ENCODE measurements at regions not wholly inside any gene's neighbourhood (a gene's known extent, or its start where the extent isn't known, plus 50 kb on each side); places are given as distances from the start of the nearest gene placed in this dataset.

DNA sequence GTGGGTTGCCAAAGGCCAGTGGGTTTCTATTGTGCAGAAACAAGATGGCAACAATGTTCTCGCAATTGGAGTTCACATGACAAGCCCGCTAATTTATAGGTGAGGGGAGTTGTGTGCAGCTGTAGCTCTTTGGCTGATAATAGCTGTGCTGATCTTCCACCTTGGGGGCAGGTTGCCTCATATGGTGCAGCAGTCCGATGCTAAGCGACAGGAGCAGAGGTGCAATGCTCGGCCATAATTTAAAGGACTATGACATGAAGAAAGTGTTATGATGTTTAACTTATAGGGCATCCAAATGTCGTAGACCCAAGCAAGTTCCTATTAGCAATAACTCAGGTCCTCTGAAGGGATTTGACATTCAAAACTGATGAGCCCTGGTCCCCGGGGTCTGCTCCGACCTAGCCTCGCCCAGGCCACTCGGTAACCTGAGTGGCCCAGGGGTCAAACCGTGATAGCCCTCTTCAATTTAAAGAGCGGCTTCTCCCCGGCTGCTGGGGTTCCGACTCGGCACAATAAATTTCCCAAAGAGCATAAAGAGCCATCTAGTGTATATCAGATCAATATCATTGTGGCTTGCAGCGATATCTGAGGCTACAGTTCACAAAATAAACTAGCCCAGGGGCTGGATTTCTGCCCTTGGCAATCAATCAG, 724.0 kb downstream of the IRX1 start:
- no peak for DNase-seq (ENCODE audit: low spot score)

DNA sequence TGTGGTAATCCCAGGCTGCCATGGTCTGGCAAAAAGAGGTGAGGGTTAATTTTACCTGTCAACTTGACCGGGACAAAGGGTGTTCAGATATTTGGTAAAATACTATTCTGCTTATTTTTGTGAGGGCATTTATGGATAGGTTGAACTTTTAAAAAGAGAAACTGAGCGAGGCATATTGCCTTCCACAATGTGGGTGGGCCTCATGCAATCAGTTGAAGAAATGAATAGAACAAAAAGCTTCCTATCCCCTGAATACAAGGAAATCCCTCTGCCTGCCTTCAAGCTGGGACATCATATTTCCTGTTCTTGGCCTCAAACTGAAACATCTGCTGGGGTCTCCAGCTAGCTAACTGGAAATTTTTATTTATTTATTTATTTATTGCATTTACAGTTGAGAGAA, 734.7 kb downstream of the IRX1 start:
- DNase-seq (ENCODE audit: low spot score), result no peak

GRCh38 chr5:4335078-4335477, 739.4 kb downstream of the IRX1 start:
- DNase-seq (ENCODE audit: low spot score), result no peak

DNA sequence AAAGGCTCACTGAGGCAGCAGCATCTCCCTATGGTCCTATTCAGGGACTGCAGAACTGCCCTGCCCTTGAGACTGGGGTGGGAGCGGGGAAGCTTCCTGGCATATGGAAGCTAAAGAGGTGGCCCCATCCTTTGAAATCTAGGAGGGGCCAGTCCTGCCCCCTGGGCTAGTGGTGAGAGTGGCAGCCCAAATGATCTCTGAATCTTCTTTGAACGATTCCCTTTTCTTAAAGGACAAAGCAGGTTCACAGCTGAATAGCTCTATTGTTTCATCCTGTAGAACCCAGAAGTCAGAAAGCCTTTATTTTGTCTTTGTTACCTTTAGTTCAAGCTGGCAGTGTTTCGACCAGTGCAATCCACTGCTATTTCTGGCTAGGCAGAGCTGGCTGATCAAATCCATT, 741.9 kb downstream of the IRX1 start:
- no peak for DNase-seq (ENCODE audit: low spot score)

DNA sequence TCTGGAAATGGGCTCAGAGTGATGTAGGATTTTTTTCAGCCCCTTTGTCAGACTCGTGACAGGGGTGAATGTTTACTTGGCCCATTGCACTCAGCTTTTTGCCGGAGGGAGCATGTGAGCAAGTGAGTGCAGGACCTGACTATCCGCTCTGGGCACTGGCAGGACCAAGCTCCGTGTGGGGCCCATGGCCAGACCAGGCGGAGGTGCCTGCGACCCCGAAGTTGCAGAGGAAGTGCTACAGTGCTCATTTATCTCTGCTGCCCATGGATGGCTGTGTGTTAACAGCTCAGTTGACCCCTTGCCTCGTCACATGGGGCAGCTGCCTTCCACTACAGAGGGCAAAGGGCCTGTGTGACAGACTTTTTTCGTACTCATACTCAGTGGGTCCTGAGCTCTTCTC, 744.3 kb downstream of the IRX1 start:
- DNase-seq (ENCODE audit: low spot score), result no peak

DNA sequence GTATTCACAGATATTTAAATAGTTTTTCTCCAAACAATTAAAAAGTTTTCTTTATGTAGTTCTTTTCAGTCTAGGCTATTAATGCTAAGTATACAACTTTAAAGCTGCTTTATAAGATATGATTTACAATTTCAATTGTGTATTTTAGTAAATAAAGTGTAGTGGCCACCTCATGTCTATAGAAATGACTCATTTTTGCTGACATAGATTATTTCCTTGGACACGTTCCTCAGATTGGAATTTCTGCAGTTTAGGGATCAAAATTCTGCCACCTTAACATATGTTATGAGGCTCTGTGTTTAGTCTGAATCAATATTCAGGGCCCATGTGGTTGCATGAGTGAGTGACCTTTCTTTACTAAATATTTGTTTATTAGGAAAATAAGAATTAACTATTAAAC, 750.2 kb downstream of the IRX1 start:
- no peak for DNase-seq (ENCODE audit: low spot score)

- DNase-seq (ENCODE audit: low spot score), result no peak
Measured at GRCh38 chr5:4348423-4348822, 752.8 kb downstream of the IRX1 start.

DNA sequence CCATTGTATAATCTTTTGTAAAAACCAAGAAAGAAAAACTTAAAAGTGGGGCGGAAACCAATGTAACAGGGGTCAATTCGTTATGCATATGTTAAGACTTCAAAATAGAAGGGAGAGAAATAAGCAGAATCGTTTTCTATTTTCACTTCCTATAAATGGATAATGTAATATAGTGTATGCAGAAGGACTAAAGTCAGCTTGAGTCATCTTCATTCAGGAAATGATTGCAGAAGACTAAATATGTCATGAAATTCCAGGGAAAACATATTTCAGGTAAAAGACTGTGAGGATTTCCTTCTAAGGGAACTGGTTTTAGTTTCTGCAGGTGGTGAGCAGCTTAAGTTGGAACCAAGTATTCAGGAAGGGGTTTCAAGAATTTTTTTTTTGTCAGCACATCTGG, 753.3 kb downstream of the IRX1 start:
- no peak for DNase-seq (ENCODE audit: low spot score)

DNA sequence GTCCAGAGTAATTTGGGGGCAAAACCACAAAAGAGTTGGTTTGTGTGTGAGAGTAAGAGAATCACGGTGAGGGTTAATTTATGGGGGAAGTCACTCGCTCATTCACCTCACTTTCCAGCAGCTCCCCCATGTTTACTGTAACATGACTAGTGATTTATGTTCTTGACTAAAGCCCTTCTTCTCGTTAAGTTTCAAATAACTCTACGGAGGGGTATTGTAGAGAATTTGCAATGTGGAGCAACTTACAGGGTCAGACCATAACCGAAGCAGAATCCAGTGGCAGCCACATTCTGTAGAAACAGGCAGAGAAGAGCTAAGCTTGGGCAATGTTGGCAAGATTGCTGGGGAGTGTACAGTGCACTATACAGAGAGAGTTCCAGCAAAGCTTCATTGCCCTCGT, 760.6 kb downstream of the IRX1 start:
- no peak for DNase-seq (ENCODE audit: low spot score)

GRCh38 chr5:4359847-4360246, 764.2 kb downstream of the IRX1 start:
- DNase-seq (ENCODE audit: low spot score), result no peak

GRCh38 chr5:4361753-4362152, 766.1 kb downstream of the IRX1 start:
- DNase-seq (ENCODE audit: low spot score), result no peak

DNA sequence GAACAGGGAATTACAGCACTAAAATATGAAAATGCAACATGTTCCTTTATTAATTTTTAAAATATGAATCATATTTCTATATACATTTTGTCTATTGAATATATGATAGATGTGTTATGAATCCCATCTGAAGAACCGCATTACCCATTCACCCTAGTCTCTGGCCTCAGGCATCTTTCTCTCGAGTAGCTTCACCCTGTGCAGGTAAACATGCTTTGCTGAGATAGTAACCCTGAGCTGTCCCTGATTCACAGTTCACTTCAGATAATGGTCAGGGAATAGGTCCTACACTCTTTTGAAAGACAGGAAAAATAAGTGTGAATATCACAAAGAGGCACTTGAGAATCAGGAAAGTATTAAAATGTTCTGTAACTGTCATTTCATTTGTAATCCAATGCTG, 766.8 kb downstream of the IRX1 start:
- no peak for DNase-seq (ENCODE audit: low spot score)

DNA sequence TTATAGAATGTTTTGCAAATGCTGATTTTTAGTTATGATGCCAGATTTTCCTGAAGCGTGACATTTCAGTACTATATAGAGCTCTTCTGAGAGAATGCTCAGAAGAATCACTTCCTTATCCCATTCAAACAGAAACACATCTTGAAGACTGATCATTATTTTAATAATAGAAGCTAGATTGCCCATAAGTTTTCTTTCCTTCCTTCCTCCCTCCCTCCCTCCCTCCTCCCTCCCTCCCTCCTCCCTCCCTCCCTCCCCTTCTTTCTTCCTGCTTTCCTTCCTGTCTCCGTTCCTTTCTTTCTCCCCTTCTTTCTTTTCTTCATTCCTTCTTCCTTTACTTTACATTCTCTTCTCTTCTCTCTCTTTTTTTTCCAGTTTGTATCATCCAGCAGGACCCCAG, 767.4 kb downstream of the IRX1 start:
- no peak for DNase-seq (ENCODE audit: low spot score)

GRCh38 chr5:4366628-4367027, 771.0 kb downstream of the IRX1 start:
- no peak for DNase-seq (ENCODE audit: low spot score)

GRCh38 chr5:4370218-4370617, 769.9 kb upstream of the ADAMTS16 start:
- no peak for DNase-seq (ENCODE audit: low spot score)

- no peak for DNase-seq (ENCODE audit: low spot score)
Measured at GRCh38 chr5:4372481-4372880, 767.6 kb upstream of the ADAMTS16 start.

DNA sequence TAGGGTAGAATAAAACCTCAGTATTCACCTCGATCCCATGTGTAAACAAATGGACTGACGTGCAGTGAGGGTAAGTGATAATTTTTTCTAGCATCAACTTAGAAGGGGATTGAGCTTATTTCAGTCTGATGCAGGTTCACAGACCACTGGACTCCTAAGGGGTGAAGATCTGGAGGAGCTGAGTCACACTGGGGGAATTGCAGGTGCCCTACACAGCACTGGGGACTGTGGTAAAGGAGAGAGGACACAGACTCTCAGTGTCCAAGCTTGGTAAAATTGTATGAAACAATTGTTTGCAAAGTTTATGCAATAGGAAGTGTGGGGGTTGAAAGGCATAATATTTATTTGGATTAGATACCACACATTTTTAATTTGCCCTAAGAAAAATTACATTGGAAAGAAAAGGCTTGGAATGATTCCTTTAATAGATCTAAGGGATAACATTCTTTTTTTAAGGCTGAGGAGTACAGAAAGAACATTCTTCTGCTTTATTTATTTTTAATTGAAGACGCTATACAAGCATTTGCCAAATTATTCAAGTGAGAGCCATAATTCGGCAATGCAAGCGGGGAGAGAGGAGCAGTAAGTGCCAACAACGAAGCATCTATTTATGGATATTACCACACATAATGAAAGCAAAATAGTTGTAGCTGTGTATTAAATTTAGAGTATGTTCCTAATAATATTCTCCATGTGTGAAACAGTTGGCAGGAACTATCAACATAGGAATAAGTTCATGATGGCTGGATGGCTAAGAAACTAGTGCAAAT, 766.9 kb upstream of the ADAMTS16 start:
- DNase-seq (ENCODE audit: low spot score), result no peak

GRCh38 chr5:4374866-4375265, 765.3 kb upstream of the ADAMTS16 start:
- DNase-seq (ENCODE audit: low spot score), result no peak

- DNase-seq (ENCODE audit: low spot score), result no peak
Measured at GRCh38 chr5:4375640-4376039, 764.5 kb upstream of the ADAMTS16 start.

DNA sequence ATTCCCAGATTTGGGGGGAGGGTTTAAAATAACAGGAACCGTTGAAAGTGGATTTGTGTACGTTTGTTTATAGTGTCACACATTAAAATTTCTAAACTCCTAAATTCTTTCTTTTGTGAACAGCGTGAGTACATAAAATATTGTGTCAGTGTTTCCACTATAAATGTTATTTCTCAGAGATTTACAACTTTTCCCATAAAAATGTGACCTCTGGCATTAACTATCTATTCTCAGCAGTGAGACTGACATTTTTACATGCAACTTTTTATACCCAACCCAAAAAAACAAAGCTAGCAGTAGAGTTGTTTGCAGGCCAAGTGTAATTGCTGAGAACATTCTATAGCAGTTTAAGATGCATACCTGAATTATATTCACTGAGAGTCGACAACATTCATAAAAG, 757.0 kb upstream of the ADAMTS16 start:
- no peak for DNase-seq (ENCODE audit: low spot score)

GRCh38 chr5:4383518-4384198, 756.5 kb upstream of the ADAMTS16 start:
- DNase-seq (ENCODE audit: low spot score), result no peak

DNA sequence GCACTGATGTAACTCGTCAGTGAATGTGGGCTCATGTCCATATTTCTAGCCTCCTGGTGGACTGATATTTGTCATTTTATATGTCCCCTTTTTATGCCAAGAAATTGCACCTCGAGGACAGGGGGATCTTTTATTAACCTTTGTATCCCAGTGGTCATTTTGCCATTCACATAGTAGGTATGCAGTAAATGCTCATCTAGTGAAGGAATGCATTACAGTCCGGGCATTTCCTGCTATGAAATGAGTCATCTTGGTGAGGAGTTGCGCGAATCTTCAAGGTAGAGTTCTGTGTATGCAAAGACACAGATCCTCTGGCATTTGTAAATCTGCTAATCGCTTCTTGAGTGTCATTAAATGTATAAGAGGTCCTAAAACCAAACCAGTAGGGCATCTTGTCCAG, 755.5 kb upstream of the ADAMTS16 start:
- DNase-seq (ENCODE audit: low spot score), result no peak

- no peak for DNase-seq (ENCODE audit: low spot score)
Measured at GRCh38 chr5:4386152-4386551, 754.0 kb upstream of the ADAMTS16 start.
